Activated CD4-positive, alpha-beta T cell treated with anti-CD3 and anti-CD28 coated beads, Interleukin-2, amount 10 ng/mL, durations not matched to agents 24 days and 14 days (primary cell): ENCODE measurements at regions not wholly inside any gene's neighbourhood (a gene's known extent, or its start where the extent isn't known, plus 50 kb on each side); places are given as distances from the start of the nearest gene placed in this dataset.
A peak's percentile ranks its signal among the peaks of the same experiment; 100 is the strongest.
"Not testable (repeated sequence)": the region's sequence is repeated elsewhere in the genome, so short reads cannot be mapped to it uniquely, and the experiment has no call there.

Source experiments
- DNase-seq: peaks from one replicate; pipeline ENCODE4 v3.0.0; 2022
- H3K27ac Mint-ChIP-seq: one replicate; pipeline ENCODE4 v1.8.0; 2022; ENCODE audit warnings: mild to moderate bottlenecking, mixed read lengths
- H3K27me3 Mint-ChIP-seq: one replicate; pipeline ENCODE4 v1.8.0; 2022; ENCODE audit warnings: mixed read lengths
- H3K36me3 Mint-ChIP-seq: one replicate; pipeline ENCODE4 v1.8.0; 2022; ENCODE audit warnings: low read depth, mild to moderate bottlenecking, mixed read lengths
- H3K4me1 Mint-ChIP-seq: one replicate; pipeline ENCODE4 v1.8.0; 2021; ENCODE audit warnings: mixed read lengths
- H3K4me3 Mint-ChIP-seq: one replicate; pipeline ENCODE4 v1.8.0; 2022; ENCODE audit warnings: mild to moderate bottlenecking, moderate library complexity, mixed read lengths
- H3K9me3 Mint-ChIP-seq: one replicate; pipeline ENCODE4 v1.8.0; 2021; ENCODE audit warnings: mixed read lengths
- intact Hi-C: fragments of 100-400 bp; cut with micrococcal nuclease; formaldehyde crosslinking; loops from one replicate; pipeline ENCODE4 v1.15.1; 2023

- intact Hi-C loops: no loop called here
- H3K4me3 Mint-ChIP-seq: peak overlapping the region; percentile 68
- no peaks in the 10 kb centered on the region for H3K9me3 Mint-ChIP-seq
- peaks cover 22% of the 10 kb centered on the region for H3K4me1 Mint-ChIP-seq
- peaks cover 5% of the 10 kb centered on the region for H3K36me3 Mint-ChIP-seq
- no peaks in the 10 kb centered on the region for H3K27me3 Mint-ChIP-seq
- DNase-seq: peak; percentile 57
- peak overlapping the region; percentile 72 for H3K27ac Mint-ChIP-seq
These were observed 185.7 kb upstream of the TBL1X start for GRCh38 chrX:9279234-9279544.

DNA sequence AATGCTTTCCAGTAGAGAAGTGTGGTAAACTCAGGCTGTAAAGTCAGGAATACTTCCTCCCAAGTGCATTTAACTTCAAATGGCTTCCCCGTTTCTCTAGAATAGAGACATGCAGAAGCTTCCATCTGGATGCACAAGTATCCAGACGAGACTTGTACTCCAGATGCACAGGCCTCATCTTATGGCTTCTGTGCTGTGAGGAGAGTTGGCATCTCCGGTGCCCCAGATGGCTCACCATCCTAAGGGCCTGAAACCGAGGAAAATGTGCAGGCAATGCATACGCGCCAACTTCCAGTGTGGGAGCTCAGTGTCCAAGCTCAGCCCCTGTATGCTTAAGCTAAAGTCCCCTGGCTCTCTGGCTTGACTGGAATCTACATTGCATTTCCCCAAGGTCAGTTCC lies 184.0 kb upstream of the TBL1X start:
- Mint-ChIP-seq H3K27me3 (no peaks in the 10 kb centered on the region), H3K9me3 (no peaks in the 10 kb centered on the region), H3K4me3 (no peak overlapping the region), H3K27ac (no peak overlapping the region), H3K36me3 (peaks cover 5% of the 10 kb centered on the region), H3K4me1 (peaks cover 27% of the 10 kb centered on the region)
- intact Hi-C loops: loop anchor here (10.0 kb wide), 2 partner anchors 46 to 394 kb away; no protein-coding TSS in a partner anchor
- no peak for DNase-seq

- Mint-ChIP-seq H3K27me3 (no peaks in the 10 kb centered on the region), H3K9me3 (no peaks in the 10 kb centered on the region), H3K4me1 (peaks cover 33% of the 10 kb centered on the region), H3K4me3 (no peak overlapping the region), H3K36me3 (peaks cover 5% of the 10 kb centered on the region), H3K27ac (peak overlapping the region; percentile 11)
- intact Hi-C loops: loop anchor here (10.0 kb wide), 2 partner anchors 48 to 392 kb away; no protein-coding TSS in a partner anchor
- DNase-seq: no peak
These were observed 182.5 kb upstream of the TBL1X start for GRCh38 chrX:9282325-9282724.

DNA sequence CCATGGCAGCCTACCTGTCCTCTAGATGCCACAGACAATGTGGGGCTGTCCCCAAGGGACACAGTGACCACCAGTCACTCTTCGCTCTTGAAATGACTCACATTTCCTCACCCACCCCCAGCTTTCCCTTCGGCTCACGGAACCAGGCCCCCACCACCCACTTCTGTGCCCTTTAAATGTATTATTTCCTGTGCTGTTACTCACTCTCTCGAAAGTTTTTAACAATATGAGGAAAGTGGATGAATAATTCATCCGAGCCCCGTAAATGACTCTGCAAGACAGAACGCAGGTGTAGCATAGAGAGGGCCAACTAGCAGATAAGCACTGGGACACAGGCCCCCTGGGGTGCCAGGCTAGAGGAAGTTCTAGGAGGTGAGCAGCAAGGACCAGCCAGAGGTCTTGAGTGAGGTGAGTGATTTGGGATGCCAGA lies 179.5 kb upstream of the TBL1X start:
- peak overlapping the region; percentile 46 for H3K4me3 Mint-ChIP-seq
- peaks cover 24% of the 10 kb centered on the region for H3K4me1 Mint-ChIP-seq
- peak; percentile 66 for DNase-seq
- H3K9me3 Mint-ChIP-seq: no peaks in the 10 kb centered on the region
- H3K27ac Mint-ChIP-seq: peak overlapping the region; percentile 88
- H3K36me3 Mint-ChIP-seq: no peaks in the 10 kb centered on the region
- no peaks in the 10 kb centered on the region for H3K27me3 Mint-ChIP-seq
- intact Hi-C loops: loop anchor here (1.0 to 10.0 kb wide), 6 partner anchors 27 to 389 kb away; no protein-coding TSS in a partner anchor

DNA sequence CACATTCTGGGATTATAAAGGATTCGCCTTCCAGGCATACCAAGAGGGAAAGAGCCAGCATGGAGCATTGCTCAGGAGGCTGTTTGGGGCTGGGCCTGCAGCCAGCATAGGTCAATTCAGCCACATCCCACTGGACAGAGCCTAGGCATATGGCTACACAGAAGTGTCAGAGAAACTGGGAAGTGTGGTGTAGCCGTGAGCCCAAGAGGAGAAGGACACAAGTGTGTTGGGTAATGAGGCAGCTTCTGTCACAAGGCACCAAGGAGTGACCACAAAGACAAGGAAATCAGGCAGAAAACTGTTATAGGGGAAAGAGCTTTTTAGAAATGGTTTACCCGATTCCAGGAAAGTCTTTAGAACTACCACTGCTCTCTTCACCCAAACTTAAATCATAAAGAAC lies 178.6 kb upstream of the TBL1X start:
- no peaks in the 10 kb centered on the region for H3K9me3 Mint-ChIP-seq

DNA sequence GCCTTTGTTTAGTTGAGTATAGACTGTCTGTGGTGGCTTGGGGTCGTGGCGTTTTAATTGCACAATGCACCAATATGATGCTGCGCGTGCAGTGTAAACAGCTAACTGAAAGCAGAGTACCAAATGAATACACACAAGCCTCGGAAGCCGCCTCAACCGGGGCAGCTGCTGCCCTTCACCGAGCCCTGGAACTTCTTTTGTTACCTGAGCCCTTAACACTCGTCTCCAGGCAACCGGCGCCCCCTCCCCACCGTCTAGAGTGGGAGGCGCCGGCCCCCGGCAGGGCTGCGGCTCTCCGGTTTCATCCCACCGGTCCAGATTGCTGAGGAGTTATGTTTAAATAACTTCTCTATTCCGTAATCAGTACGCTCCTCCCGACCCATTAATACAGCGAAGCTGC lies 173.2 kb upstream of the TBL1X start:
- intact Hi-C loops: no loop called here

More for the DNA sequence above, 178.6 kb upstream of the TBL1X start:
- Mint-ChIP-seq H3K4me1 (peaks cover 24% of the 10 kb centered on the region), H3K4me3 (no peak overlapping the region), H3K27ac (peak overlapping the region; percentile 63), H3K27me3 (no peaks in the 10 kb centered on the region), H3K36me3 (no peaks in the 10 kb centered on the region)
- intact Hi-C loops: loop anchor here (5.0 to 10.0 kb wide), 3 partner anchors 51 to 389 kb away; no protein-coding TSS in a partner anchor
- DNase-seq: no peak

DNA sequence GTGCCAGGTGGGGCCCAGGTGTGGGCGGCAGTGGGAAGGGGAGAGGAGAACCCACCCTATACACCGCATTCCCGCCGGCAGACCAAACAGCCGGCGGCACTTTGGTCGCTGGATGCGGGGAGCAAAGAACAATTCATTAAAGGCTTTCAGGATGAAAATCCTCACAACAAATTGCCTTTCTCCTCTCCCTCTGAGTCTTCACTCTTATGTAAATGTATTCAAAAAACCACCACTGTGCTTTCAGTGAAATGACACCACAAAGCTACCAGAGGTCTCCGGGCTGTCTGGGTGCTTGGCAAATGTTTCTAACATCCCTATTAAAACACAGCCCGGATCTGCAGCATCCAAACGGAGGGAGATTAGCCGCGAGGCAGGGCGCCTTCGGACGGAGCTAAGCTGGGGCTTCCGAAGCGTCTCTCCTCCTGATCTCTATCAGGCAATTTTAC lies 171.8 kb upstream of the TBL1X start:
- Mint-ChIP-seq H3K4me1 (no peaks in the 10 kb centered on the region), H3K36me3 (no peaks in the 10 kb centered on the region), H3K9me3 (no peaks in the 10 kb centered on the region), H3K4me3 (no peak overlapping the region), H3K27me3 (peaks cover 9% of the 10 kb centered on the region), H3K27ac (no peak overlapping the region)
- DNase-seq: no peak
- intact Hi-C loops: no loop called here

More for the DNA sequence above, 173.2 kb upstream of the TBL1X start:
- no peaks in the 10 kb centered on the region for H3K9me3 Mint-ChIP-seq
- H3K4me3 Mint-ChIP-seq: no peak overlapping the region
- no peaks in the 10 kb centered on the region for H3K36me3 Mint-ChIP-seq
- H3K4me1 Mint-ChIP-seq: no peaks in the 10 kb centered on the region
- no peak overlapping the region for H3K27ac Mint-ChIP-seq
- no peak for DNase-seq
- H3K27me3 Mint-ChIP-seq: peaks cover 9% of the 10 kb centered on the region

DNA sequence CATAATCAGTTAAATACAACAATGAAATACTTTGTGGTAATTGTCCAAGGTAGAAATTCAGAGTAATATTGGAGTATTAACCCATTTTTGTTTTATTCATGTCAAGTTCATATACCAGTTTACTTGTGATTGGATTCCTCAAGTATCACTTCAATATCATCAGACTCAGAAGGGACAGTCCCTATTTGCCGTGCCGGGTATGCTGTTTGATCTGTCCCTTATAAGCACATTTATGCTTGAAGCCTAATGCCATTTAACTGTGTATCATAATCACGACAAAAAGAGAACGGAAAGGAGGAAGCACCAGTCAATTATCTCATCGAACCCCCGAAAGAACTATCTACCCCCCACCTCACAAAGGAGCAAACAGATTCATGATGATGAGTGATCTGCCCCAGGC lies 171.0 kb upstream of the TBL1X start:
- no peak for DNase-seq
- Mint-ChIP-seq H3K36me3 (no peaks in the 10 kb centered on the region), H3K27ac (no peak overlapping the region), H3K9me3 (no peaks in the 10 kb centered on the region), H3K27me3 (peaks cover 9% of the 10 kb centered on the region), H3K4me1 (no peaks in the 10 kb centered on the region), H3K4me3 (no peak overlapping the region)
- intact Hi-C loops: no loop called here

- intact Hi-C loops: no loop called here
- Mint-ChIP-seq H3K36me3 (no peaks in the 10 kb centered on the region), H3K27ac (no peak overlapping the region), H3K27me3 (peaks cover 10% of the 10 kb centered on the region), H3K9me3 (no peaks in the 10 kb centered on the region), H3K4me1 (no peaks in the 10 kb centered on the region), H3K4me3 (no peak overlapping the region)
- no peak for DNase-seq
These were observed 169.3 kb upstream of the TBL1X start for GRCh38 chrX:9295551-9295950.

DNA sequence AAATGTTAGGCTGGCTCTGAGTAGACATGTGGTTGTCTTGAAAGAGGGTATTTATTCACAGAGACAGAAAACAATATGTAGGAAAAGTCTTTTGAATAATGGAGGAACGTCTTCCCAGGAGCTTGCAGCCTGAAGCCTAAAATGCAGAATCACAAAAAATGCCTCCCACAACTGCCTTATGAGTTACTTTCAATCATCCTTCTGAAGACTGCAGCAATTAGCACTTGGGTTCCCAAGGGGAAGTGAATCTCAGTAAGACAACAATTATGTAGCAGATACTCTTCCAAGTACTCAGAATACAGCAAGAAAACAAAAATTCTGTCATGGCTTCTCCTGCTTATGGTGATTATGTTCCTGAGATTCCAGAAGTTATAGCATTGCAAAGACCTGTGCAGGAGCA lies 166.6 kb upstream of the TBL1X start:
- no peaks in the 10 kb centered on the region for H3K4me1 Mint-ChIP-seq
- H3K27ac Mint-ChIP-seq: no peak overlapping the region
- peaks cover under 1% of the 10 kb centered on the region for H3K9me3 Mint-ChIP-seq
- no peak for DNase-seq
- intact Hi-C loops: no loop called here
- H3K4me3 Mint-ChIP-seq: no peak overlapping the region
- peaks cover 10% of the 10 kb centered on the region for H3K27me3 Mint-ChIP-seq
- H3K36me3 Mint-ChIP-seq: no peaks in the 10 kb centered on the region

DNA sequence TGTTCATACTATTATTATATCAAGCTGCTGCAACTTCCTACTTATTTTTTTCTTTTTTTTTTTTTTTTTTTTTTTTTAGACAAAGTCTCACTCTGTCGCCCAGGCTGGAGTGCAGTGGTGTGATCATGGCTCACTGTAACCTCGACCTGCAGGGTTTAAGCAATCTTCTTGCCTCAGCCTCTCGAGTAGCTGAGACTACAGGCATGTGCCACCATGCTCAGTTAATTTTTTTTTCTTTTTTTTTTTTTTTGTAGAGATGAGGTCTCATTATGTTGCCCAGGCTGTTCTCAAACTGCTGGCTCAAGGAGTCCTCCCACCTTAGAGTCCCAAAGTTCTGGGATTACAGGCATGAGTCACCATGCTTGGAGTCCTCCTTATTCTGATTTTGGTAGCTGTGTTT lies 165.2 kb upstream of the TBL1X start:
- intact Hi-C loops, H3K9me3 Mint-ChIP-seq, H3K36me3 Mint-ChIP-seq, DNase-seq, H3K4me3 Mint-ChIP-seq, H3K4me1 Mint-ChIP-seq, H3K27ac Mint-ChIP-seq, H3K27me3 Mint-ChIP-seq: not testable (repeated sequence)

DNA sequence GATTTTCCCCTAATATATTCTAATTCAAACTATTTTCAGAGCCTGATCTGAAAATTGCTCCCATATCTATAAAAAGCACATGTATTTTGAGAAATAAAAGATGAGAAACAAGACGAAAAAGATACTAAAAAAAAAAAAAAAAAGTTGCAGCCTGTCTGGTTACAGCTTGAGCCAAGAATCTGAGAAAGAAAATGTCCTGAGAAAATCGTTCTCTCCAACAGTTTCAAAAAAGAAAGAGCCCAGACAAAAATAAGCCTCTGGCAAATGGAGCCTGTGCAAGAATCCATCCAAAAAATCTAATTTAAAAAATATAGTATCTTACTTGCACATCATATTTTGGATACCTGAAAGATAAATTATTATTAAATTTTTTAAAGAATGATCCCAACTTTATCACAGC lies 163.0 kb upstream of the TBL1X start:
- Mint-ChIP-seq H3K27ac (no peak overlapping the region), H3K27me3 (peaks cover 2% of the 10 kb centered on the region), H3K4me1 (no peaks in the 10 kb centered on the region), H3K4me3 (no peak overlapping the region), H3K9me3 (peaks cover 5% of the 10 kb centered on the region), H3K36me3 (no peaks in the 10 kb centered on the region)
- intact Hi-C loops: no loop called here
- no peak for DNase-seq

DNA sequence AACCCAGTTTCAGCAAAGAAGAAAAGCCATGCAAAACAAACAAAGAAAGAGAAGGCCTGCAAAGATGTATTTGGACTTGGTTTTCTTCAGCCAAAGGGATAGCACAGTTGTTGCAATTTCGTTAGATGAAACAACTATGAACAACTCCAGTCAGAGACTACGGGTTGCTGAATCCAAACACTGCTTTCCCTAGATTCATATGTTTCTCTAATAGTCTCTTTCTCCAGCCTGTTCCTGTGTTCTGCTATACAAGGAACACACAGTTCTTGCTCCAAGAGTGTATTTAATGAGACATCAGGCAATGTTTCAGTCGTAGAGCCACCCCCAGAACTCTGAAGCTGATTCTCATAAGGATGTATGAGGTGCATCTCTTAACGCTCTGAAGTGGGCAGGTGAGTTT lies 162.5 kb upstream of the TBL1X start:
- peaks cover 2% of the 10 kb centered on the region for H3K27me3 Mint-ChIP-seq
- no peak overlapping the region for H3K4me3 Mint-ChIP-seq
- DNase-seq: no peak
- no peaks in the 10 kb centered on the region for H3K36me3 Mint-ChIP-seq
- H3K27ac Mint-ChIP-seq: no peak overlapping the region
- intact Hi-C loops: no loop called here
- no peaks in the 10 kb centered on the region for H3K4me1 Mint-ChIP-seq
- H3K9me3 Mint-ChIP-seq: peaks cover 5% of the 10 kb centered on the region

GRCh38 chrX:9308426-9308825 lies 156.4 kb upstream of the TBL1X start:
- intact Hi-C loops: no loop called here
- DNase-seq: no peak
- no peaks in the 10 kb centered on the region for H3K36me3 Mint-ChIP-seq
- H3K4me1 Mint-ChIP-seq: peaks cover 3% of the 10 kb centered on the region
- H3K4me3 Mint-ChIP-seq: no peak overlapping the region
- H3K27me3 Mint-ChIP-seq: no peaks in the 10 kb centered on the region
- H3K27ac Mint-ChIP-seq: no peak overlapping the region
- H3K9me3 Mint-ChIP-seq: peaks cover 3% of the 10 kb centered on the region

- Mint-ChIP-seq H3K4me1 (peaks cover 4% of the 10 kb centered on the region), H3K4me3 (no peak overlapping the region), H3K9me3 (no peaks in the 10 kb centered on the region), H3K36me3 (no peaks in the 10 kb centered on the region), H3K27me3 (no peaks in the 10 kb centered on the region), H3K27ac (no peak overlapping the region)
- DNase-seq: no peak
- intact Hi-C loops: no loop called here
These were observed 154.2 kb upstream of the TBL1X start for GRCh38 chrX:9310616-9311015.
